AG08395 (cell line): ENCODE measurements at regions not wholly inside any gene's neighbourhood (a gene's known extent, or its start where the extent isn't known, plus 50 kb on each side); places are given as distances from the start of the nearest gene placed in this dataset.
"Not testable (repeated sequence)": the region's sequence is repeated elsewhere in the genome, so short reads cannot be mapped to it uniquely, and the experiment has no call there.

ENCODE experiments used
- DNase-seq: peaks from one replicate; pipeline ENCODE4 v3.0.0; 2012; ENCODE audit warnings: mixed read lengths, low spot score

- DNase-seq = no peak
Observed at GRCh38 chr9:13443346-13444244, 164.1 kb upstream of the MPDZ start.

- no peak for DNase-seq
Observed at GRCh38 chr9:13439685-13440476, 160.4 kb upstream of the MPDZ start.

GRCh38 chr9:13437866-13438265, 158.4 kb upstream of the MPDZ start:
- DNase-seq = no peak

GRCh38 chr9:13436591-13436990, 157.1 kb upstream of the MPDZ start:
- no peak for DNase-seq

GRCh38 chr9:13433453-13433852, 154.0 kb upstream of the MPDZ start:
- DNase-seq = not testable (repeated sequence)

GRCh38 chr9:13432904-13433303, 153.4 kb upstream of the MPDZ start:
- DNase-seq = no peak

GRCh38 chr9:13431692-13432091, 152.2 kb upstream of the MPDZ start:
- no peak for DNase-seq

GRCh38 chr9:13431222-13431536, 151.7 kb upstream of the MPDZ start:
- no peak for DNase-seq

GRCh38 chr9:13430368-13431221, 151.1 kb upstream of the MPDZ start:
- DNase-seq = no peak

- no peak for DNase-seq
Observed at GRCh38 chr9:13429301-13430190, 150.1 kb upstream of the MPDZ start.

GRCh38 chr9:13428766-13429165, 149.3 kb upstream of the MPDZ start:
- DNase-seq = no peak

GRCh38 chr9:13427587-13427986, 148.1 kb upstream of the MPDZ start:
- DNase-seq = peak; percentile 35

- no peak for DNase-seq
Observed at GRCh38 chr9:13426606-13427005, 147.1 kb upstream of the MPDZ start.

- DNase-seq = no peak
Observed at GRCh38 chr9:13424872-13425271, 145.4 kb upstream of the MPDZ start.

- no peak for DNase-seq
Observed at GRCh38 chr9:13424204-13424603, 144.7 kb upstream of the MPDZ start.

- DNase-seq = no peak
Observed at GRCh38 chr9:13414349-13414748, 134.9 kb upstream of the MPDZ start.

- peak; percentile 13 for DNase-seq
Observed at GRCh38 chr9:13412331-13412730, 132.8 kb upstream of the MPDZ start.

GRCh38 chr9:13411791-13412190, 132.3 kb upstream of the MPDZ start:
- DNase-seq = no peak

- peak; percentile 28 for DNase-seq
Observed at GRCh38 chr9:13410566-13411031, 131.1 kb upstream of the MPDZ start.

- DNase-seq = no peak
Observed at GRCh38 chr9:13397661-13398060, 118.2 kb upstream of the MPDZ start.

- DNase-seq = no peak
Observed at GRCh38 chr9:13397220-13397619, 117.7 kb upstream of the MPDZ start.
